ENCODE measurements at regions not wholly inside any gene's neighbourhood (a gene's known extent, or its start where the extent isn't known, plus 50 kb on each side); places are given as distances from the start of the nearest gene placed in this dataset.

DNA sequence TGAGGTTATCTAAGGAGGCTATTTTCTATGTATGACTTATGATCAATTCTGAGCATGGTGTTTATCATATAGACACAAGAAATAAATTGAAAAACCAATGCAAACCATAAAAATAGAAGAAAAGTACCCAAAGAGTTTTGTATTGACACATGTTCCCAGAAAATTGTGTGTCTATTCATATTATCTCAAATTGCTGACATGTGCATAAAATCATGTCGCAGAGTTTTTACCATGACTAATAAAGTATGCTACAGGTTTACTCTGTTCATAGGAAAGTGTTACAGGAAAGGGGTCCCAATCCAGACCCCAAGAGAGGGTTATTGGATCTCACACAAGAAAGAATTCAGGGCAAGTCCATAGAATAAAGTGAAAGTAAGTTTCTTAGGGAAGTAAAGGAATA is 290.7 kb upstream of the NRXN1 start:
- Histone ChIP-seq H3K79me2 (no peaks in the 10 kb centered on the region), H3K9me3 (ENCODE audit: low read depth) (no peaks in the 10 kb centered on the region), H3K4me3 (no peak overlapping the region), H3K27me3 (no peaks in the 10 kb centered on the region), H3K36me3 (replicated peaks; ENCODE audit: insufficient read depth, low read depth) (no peaks in the 10 kb centered on the region), H3K4me2 (no peak overlapping the region), H3K9me2 (replicated peaks; ENCODE audit: insufficient read depth) (no peaks in the 10 kb centered on the region), H4K20me1 (ENCODE audit: insufficient read depth, poor library complexity, severe bottlenecking) (no peaks in the 10 kb centered on the region), H2AFZ (no peak overlapping the region), H3K27ac (no peak overlapping the region), H3K4me1 (ENCODE audit: insufficient read depth) (no peaks in the 10 kb centered on the region)
- no peak for DNase-seq (ENCODE audit: low spot score)
- TF ChIP-seq EZH2phosphoT487 (IDR thresholded peaks at IDR 0.05; ENCODE audit: low read depth, severe bottlenecking, unreplicated experiment): no peak
- TF ChIP-seq, protein P1, sequence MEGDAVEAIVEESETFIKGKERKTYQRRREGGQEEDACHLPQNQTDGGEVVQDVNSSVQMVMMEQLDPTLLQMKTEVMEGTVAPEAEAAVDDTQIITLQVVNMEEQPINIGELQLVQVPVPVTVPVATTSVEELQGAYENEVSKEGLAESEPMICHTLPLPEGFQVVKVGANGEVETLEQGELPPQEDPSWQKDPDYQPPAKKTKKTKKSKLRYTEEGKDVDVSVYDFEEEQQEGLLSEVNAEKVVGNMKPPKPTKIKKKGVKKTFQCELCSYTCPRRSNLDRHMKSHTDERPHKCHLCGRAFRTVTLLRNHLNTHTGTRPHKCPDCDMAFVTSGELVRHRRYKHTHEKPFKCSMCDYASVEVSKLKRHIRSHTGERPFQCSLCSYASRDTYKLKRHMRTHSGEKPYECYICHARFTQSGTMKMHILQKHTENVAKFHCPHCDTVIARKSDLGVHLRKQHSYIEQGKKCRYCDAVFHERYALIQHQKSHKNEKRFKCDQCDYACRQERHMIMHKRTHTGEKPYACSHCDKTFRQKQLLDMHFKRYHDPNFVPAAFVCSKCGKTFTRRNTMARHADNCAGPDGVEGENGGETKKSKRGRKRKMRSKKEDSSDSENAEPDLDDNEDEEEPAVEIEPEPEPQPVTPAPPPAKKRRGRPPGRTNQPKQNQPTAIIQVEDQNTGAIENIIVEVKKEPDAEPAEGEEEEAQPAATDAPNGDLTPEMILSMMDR (IDR thresholded peaks at IDR 0.05; ENCODE audit: poor library complexity): no peak
- no peak for TF ChIP-seq EZH2 (IDR thresholded peaks at IDR 0.05; ENCODE audit: borderline replicate concordance)
- WGBS (ENCODE audit: low lambda C conversion rate, missing lambda C conversion rate): 88% methylated on average over 1 of the region's 1 CpG

DNA sequence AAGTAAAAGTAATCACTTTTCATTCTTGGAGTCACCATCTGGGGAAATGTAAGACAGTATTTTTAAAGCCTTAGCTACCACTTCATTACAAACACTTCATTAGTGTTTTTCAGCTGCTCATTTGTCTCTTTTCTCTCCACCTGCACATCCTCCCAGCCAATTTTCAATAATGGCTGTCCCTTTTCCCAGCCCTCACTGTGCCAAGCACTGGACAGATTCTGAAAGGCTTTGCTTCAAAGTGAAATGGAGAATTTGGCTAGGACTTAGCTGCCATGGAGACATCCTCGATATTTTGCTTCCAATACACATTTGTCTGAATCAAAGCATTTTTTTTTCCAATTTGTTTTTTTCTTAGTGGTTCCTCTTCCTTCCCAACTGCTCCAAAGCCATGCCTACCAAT is 272.4 kb upstream of the NRXN1 start:
- no peak for TF ChIP-seq EZH2 (IDR thresholded peaks at IDR 0.05; ENCODE audit: borderline replicate concordance)
- no peak for TF ChIP-seq EZH2phosphoT487 (IDR thresholded peaks at IDR 0.05; ENCODE audit: low read depth, severe bottlenecking, unreplicated experiment)
- TF ChIP-seq, protein P1 (IDR thresholded peaks at IDR 0.05; ENCODE audit: poor library complexity): no peak
- no peak overlapping the region for H3K4me3 ChIP-seq
- no peak overlapping the region for H2AFZ ChIP-seq

DNA sequence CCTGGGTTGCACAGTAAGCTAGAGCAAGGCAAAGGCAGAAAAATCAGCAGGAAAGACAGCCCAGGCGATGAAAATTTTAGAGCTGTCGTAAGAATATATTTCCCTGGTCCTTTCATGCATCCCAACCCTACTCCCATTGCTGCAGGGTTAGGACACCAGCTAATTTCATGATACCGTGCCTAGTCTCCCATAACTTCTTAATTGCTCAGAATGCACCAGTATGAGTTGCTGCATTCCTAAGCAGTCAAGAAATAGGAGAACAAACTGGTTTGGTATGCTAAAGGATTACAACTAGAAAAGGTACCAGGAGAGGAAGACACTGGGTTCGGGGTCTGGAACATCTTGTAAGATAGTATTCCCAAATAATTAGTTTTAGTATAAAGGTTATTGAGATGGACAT is 269.4 kb upstream of the NRXN1 start:
- no peak overlapping the region for H2AFZ ChIP-seq
- H3K36me3 ChIP-seq (replicated peaks; ENCODE audit: insufficient read depth, low read depth): no peaks in the 10 kb centered on the region
- no peaks in the 10 kb centered on the region for H3K79me2 ChIP-seq
- no peak for DNase-seq (ENCODE audit: low spot score)
- no peaks in the 10 kb centered on the region for H3K9me3 ChIP-seq (ENCODE audit: low read depth)
- no peak overlapping the region for H3K27ac ChIP-seq
- TF ChIP-seq EZH2 (IDR thresholded peaks at IDR 0.05; ENCODE audit: borderline replicate concordance): no peak
- TF ChIP-seq, protein P1 (IDR thresholded peaks at IDR 0.05; ENCODE audit: poor library complexity): no peak
- no peak for TF ChIP-seq EZH2phosphoT487 (IDR thresholded peaks at IDR 0.05; ENCODE audit: low read depth, severe bottlenecking, unreplicated experiment)
- no peaks in the 10 kb centered on the region for H3K9me2 ChIP-seq (replicated peaks; ENCODE audit: insufficient read depth)
- H3K4me3 ChIP-seq: no peak overlapping the region
- 90% methylated on average over 4 of the region's 4 CpGs for WGBS (ENCODE audit: low lambda C conversion rate, missing lambda C conversion rate)
- H3K4me2 ChIP-seq: no peak overlapping the region
- H3K27me3 ChIP-seq: no peaks in the 10 kb centered on the region
- no peaks in the 10 kb centered on the region for H4K20me1 ChIP-seq (ENCODE audit: insufficient read depth, poor library complexity, severe bottlenecking)
- no peaks in the 10 kb centered on the region for H3K4me1 ChIP-seq (ENCODE audit: insufficient read depth)

More for the DNA sequence above, 272.4 kb upstream of the NRXN1 start:
- Histone ChIP-seq H3K36me3 (replicated peaks; ENCODE audit: insufficient read depth, low read depth) (no peaks in the 10 kb centered on the region), H3K4me1 (ENCODE audit: insufficient read depth) (no peaks in the 10 kb centered on the region), H3K79me2 (no peaks in the 10 kb centered on the region), H3K9me2 (replicated peaks; ENCODE audit: insufficient read depth) (no peaks in the 10 kb centered on the region), H3K27me3 (no peaks in the 10 kb centered on the region), H3K27ac (no peak overlapping the region), H4K20me1 (ENCODE audit: insufficient read depth, poor library complexity, severe bottlenecking) (no peaks in the 10 kb centered on the region), H3K9me3 (ENCODE audit: low read depth) (no peaks in the 10 kb centered on the region), H3K4me2 (no peak overlapping the region)
- DNase-seq (ENCODE audit: low spot score): no peak
- 88% methylated on average over 1 of the region's 1 CpG for WGBS (ENCODE audit: low lambda C conversion rate, missing lambda C conversion rate)

DNA sequence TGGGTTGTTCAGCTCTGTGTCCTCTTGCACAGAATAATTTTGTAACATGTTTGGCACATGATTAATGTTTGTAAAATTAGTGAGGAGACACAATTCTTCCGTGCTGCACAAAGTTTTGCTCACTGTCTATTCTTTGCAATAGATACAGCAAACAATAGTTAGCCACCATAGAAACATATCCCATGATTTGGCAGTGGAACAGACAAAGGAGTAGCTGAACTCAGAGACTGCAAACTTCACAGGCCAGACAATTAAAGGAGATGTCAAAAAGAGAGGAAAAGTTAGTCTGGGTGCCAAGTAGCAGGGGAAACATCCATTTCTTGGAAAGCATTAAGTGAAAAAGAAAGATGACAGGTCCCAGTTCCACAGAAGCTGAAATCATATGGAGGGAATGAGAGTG is 267.4 kb upstream of the NRXN1 start:
- Histone ChIP-seq H3K4me1 (ENCODE audit: insufficient read depth) (no peaks in the 10 kb centered on the region), H4K20me1 (ENCODE audit: insufficient read depth, poor library complexity, severe bottlenecking) (no peaks in the 10 kb centered on the region), H3K4me3 (no peak overlapping the region), H2AFZ (no peak overlapping the region), H3K9me2 (replicated peaks; ENCODE audit: insufficient read depth) (no peaks in the 10 kb centered on the region), H3K9me3 (ENCODE audit: low read depth) (no peaks in the 10 kb centered on the region), H3K4me2 (no peak overlapping the region), H3K36me3 (replicated peaks; ENCODE audit: insufficient read depth, low read depth) (no peaks in the 10 kb centered on the region), H3K79me2 (no peaks in the 10 kb centered on the region), H3K27ac (no peak overlapping the region), H3K27me3 (no peaks in the 10 kb centered on the region)
- WGBS (ENCODE audit: low lambda C conversion rate, missing lambda C conversion rate): 88% methylated on average over 1 of the region's 1 CpG
- no peak for DNase-seq (ENCODE audit: low spot score)
- TF ChIP-seq, protein P1 (IDR thresholded peaks at IDR 0.05; ENCODE audit: poor library complexity): no peak
- TF ChIP-seq EZH2 (IDR thresholded peaks at IDR 0.05; ENCODE audit: borderline replicate concordance) (no peak), EZH2phosphoT487 (IDR thresholded peaks at IDR 0.05; ENCODE audit: low read depth, severe bottlenecking, unreplicated experiment) (no peak)
